Stomach (tissue), 4 donors: ENCODE measurements at regions not wholly inside any gene's neighbourhood (a gene's known extent, or its start where the extent isn't known, plus 50 kb on each side); places are given as distances from the start of the nearest gene placed in this dataset.

Source experiments
- CTCF ChIP-seq, 7 experiments: fragments of 450-650 bp in 4 of 7; fragments of 200-600 bp in 3 of 7; sonication (generic) in 3 of 7; IDR thresholded peaks; one replicate each; pipeline ENCODE4 v1.5.1; 2016 to 2019; ENCODE audit warnings: antibody characterized with exemption in 7 of 7, control low read depth in 2 of 7, mild to moderate bottlenecking in 1 of 7
- EP300 ChIP-seq: sonication (generic); formaldehyde crosslinking; IDR thresholded peaks from one replicate; pipeline ENCODE4 v1.6.1; 2017; ENCODE audit warnings: antibody characterized with exemption
- POLR2A ChIP-seq, 4 donors: fragments of 450-650 bp; IDR thresholded peaks; one replicate each; pipeline ENCODE4 v1.6.1; 2016; ENCODE audit warnings: antibody characterized with exemption in 4 of 4, control low read depth in 2 of 4, mild to moderate bottlenecking in 1 of 4, moderate library complexity in 1 of 4
- POLR2AphosphoS5 ChIP-seq, 3 donors: sonication (generic); formaldehyde crosslinking; IDR thresholded peaks; one replicate each; pipeline ENCODE4 v1.6.1; 2016; ENCODE audit warnings: antibody characterized with exemption in 3 of 3

GRCh38 chr6:97501853-97502252 lies 218.8 kb upstream of the MMS22L start:
- TF ChIP-seq CTCF (IDR thresholded peaks at IDR 0.05) (no peak), POLR2A (IDR thresholded peaks at IDR 0.05) (no peak), EP300 (no peak), POLR2AphosphoS5 (IDR thresholded peaks at IDR 0.05) (no peak)
